ENCODE measurements at regions not wholly inside any gene's neighbourhood (a gene's known extent, or its start where the extent isn't known, plus 50 kb on each side); places are given as distances from the start of the nearest gene placed in this dataset.
"Not testable (repeated sequence)": the region's sequence is repeated elsewhere in the genome, so short reads cannot be mapped to it uniquely, and the experiment has no call there.

GRCh38 chr5:72711351-72711750, 105.1 kb upstream of the TNPO1 start:
- no peak for DNase-seq (ENCODE audit: low spot score)
- no peak for TF ChIP-seq CTCF (IDR thresholded peaks at IDR 0.05; ENCODE audit: borderline replicate concordance, control extremely low read depth, extremely low read depth, insufficient read depth, missing control alignments)
- in situ Hi-C loops (cut with MboI; ENCODE audit: low sequenced_read_pairs, unreplicated experiment) = no loop called here

- DNase-seq (ENCODE audit: low spot score) = no peak
- in situ Hi-C loops (cut with MboI; ENCODE audit: low sequenced_read_pairs, unreplicated experiment) = no loop called here
- no peak for TF ChIP-seq CTCF (IDR thresholded peaks at IDR 0.05; ENCODE audit: borderline replicate concordance, control extremely low read depth, extremely low read depth, insufficient read depth, missing control alignments)
These were observed 107.1 kb upstream of the TNPO1 start for GRCh38 chr5:72709341-72709740.

- DNase-seq (ENCODE audit: low spot score) = no peak
- TF ChIP-seq CTCF (IDR thresholded peaks at IDR 0.05; ENCODE audit: borderline replicate concordance, control extremely low read depth, extremely low read depth, insufficient read depth, missing control alignments) = no peak
- in situ Hi-C loops (cut with MboI; ENCODE audit: low sequenced_read_pairs, unreplicated experiment) = no loop called here
These were observed 111.3 kb upstream of the TNPO1 start for GRCh38 chr5:72705178-72705577.

GRCh38 chr5:72703876-72704275, 112.6 kb upstream of the TNPO1 start:
- in situ Hi-C loops (cut with MboI; ENCODE audit: low sequenced_read_pairs, unreplicated experiment) = no loop called here
- TF ChIP-seq CTCF (IDR thresholded peaks at IDR 0.05; ENCODE audit: borderline replicate concordance, control extremely low read depth, extremely low read depth, insufficient read depth, missing control alignments) = no peak
- no peak for DNase-seq (ENCODE audit: low spot score)

- DNase-seq (ENCODE audit: low spot score) = no peak
- in situ Hi-C loops (cut with MboI; ENCODE audit: low sequenced_read_pairs, unreplicated experiment) = no loop called here
- no peak for TF ChIP-seq CTCF (IDR thresholded peaks at IDR 0.05; ENCODE audit: borderline replicate concordance, control extremely low read depth, extremely low read depth, insufficient read depth, missing control alignments)
These were observed 113.5 kb upstream of the TNPO1 start for GRCh38 chr5:72702881-72703434.

GRCh38 chr5:72702105-72702504, 114.4 kb upstream of the TNPO1 start:
- in situ Hi-C loops (cut with MboI; ENCODE audit: low sequenced_read_pairs, unreplicated experiment); DNase-seq (ENCODE audit: low spot score): not testable (repeated sequence)

GRCh38 chr5:72698481-72698880, 118.0 kb upstream of the TNPO1 start:
- TF ChIP-seq CTCF (IDR thresholded peaks at IDR 0.05; ENCODE audit: borderline replicate concordance, control extremely low read depth, extremely low read depth, insufficient read depth, missing control alignments) = no peak
- in situ Hi-C loops (cut with MboI; ENCODE audit: low sequenced_read_pairs, unreplicated experiment) = no loop called here
- DNase-seq (ENCODE audit: low spot score) = no peak
